ENCODE measurements at regions not wholly inside any gene's neighbourhood (a gene's known extent, or its start where the extent isn't known, plus 50 kb on each side); places are given as distances from the start of the nearest gene placed in this dataset.
A peak's percentile ranks its signal among the peaks of the same experiment; 100 is the strongest.

- no peak for TF ChIP-seq POLR2A (IDR thresholded peaks at IDR 0.05)
- TF ChIP-seq, protein P1, sequence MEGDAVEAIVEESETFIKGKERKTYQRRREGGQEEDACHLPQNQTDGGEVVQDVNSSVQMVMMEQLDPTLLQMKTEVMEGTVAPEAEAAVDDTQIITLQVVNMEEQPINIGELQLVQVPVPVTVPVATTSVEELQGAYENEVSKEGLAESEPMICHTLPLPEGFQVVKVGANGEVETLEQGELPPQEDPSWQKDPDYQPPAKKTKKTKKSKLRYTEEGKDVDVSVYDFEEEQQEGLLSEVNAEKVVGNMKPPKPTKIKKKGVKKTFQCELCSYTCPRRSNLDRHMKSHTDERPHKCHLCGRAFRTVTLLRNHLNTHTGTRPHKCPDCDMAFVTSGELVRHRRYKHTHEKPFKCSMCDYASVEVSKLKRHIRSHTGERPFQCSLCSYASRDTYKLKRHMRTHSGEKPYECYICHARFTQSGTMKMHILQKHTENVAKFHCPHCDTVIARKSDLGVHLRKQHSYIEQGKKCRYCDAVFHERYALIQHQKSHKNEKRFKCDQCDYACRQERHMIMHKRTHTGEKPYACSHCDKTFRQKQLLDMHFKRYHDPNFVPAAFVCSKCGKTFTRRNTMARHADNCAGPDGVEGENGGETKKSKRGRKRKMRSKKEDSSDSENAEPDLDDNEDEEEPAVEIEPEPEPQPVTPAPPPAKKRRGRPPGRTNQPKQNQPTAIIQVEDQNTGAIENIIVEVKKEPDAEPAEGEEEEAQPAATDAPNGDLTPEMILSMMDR (IDR thresholded peaks at IDR 0.05) = peak in 2 of 6 experiments; percentile 12 to 30
Observed at GRCh38 chr15:60134609-60135008, 130.5 kb downstream of the FOXB1 start.
